Forelimb muscle (tissue), 1 donor: ENCODE measurements at regions not wholly inside any gene's neighbourhood (a gene's known extent, or its start where the extent isn't known, plus 50 kb on each side); places are given as distances from the start of the nearest gene placed in this dataset.

Source experiments
- DNase-seq: peaks from one replicate; pipeline ENCODE4 v3.0.0-alpha.2; 2013; ENCODE audit warnings: low read depth

GRCh38 chr2:220219371-220219770 lies 591.9 kb downstream of the SLC4A3 start:
- no peak for DNase-seq

DNA sequence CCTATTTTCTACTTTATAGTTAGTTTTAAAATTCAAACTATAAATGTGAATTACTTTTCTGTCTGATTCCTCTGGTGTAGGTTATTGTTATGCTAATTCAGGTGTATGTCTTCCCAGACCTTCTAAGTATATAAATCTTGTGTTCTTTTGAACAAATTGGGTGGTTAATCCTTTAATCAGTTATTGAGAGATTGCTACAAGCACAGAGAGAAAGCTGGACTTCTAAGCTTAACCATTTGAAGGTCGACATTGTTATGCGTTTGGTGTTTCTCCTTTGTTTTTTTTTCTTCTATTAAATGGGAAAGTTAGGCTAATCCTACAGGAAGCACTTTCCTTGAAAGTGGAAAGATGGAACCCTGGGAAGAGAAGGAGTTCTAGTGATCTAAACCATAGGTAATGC lies 592.6 kb downstream of the SLC4A3 start:
- no peak for DNase-seq

GRCh38 chr2:220221992-220222391 lies 594.6 kb downstream of the SLC4A3 start:
- DNase-seq = peak; percentile 78

GRCh38 chr2:220224691-220225543 lies 597.5 kb downstream of the SLC4A3 start:
- no peak for DNase-seq

- DNase-seq = no peak
Measured at GRCh38 chr2:220226076-220226475, 598.6 kb downstream of the SLC4A3 start.

DNA sequence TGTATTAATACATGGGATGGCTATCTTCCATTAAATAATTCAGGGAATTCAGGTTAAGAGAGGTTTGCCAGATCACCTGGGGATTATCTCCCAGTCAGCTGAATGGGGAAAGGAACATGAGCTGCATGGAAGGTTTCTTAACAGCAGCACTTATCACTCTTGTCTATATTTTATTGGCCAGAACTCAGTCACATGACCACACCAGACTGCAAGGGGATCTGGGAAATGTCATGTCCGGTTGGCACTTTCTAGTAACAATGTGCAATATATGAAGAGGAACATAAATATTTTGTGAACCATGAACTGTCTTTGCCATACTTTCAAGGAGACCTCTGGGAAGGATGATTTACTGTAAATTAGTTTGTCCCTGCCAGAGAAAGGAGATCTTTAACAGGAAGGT lies 599.1 kb downstream of the SLC4A3 start:
- DNase-seq = no peak

- no peak for DNase-seq
Measured at GRCh38 chr2:220227266-220227920, 600.0 kb downstream of the SLC4A3 start.

GRCh38 chr2:220228310-220229006 lies 601.0 kb downstream of the SLC4A3 start:
- DNase-seq = no peak

DNA sequence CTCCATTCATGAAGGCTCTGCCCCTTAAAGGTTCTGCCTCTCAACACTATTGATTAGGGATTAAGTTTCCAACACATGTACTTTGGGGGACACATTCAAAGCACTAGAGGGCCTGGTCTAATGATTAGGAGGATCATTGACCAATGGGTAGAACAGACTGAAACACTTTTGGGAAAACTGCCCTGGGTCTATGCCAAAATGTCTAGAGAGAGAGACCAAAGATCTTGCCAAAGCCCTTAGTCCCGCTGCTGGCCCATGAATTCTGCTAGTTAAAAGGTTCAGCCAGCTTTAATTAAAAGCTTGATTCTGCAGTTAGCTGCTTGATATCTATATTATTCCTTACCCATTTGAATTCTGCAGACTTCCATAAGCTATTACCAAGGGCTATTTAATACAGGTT lies 613.2 kb downstream of the SLC4A3 start:
- DNase-seq = no peak

DNA sequence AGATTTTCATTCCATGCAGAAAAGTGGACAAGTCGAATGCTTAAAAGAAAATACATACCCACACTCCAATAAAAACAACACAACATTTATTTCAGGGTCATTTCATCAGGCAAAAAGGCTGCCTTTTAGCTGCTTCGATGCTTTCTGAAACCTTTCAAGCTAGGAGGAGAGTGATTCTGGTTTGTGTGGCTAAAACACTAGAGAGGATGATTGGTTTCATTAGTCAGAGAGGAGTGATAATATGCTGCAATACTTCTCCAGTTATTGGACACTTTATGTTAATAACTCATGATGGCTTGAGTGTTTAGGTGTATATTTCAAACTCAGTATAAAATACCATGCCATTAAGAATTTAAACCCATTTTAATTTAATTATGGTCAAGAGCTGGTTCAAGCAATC lies 614.0 kb downstream of the SLC4A3 start:
- no peak for DNase-seq

DNA sequence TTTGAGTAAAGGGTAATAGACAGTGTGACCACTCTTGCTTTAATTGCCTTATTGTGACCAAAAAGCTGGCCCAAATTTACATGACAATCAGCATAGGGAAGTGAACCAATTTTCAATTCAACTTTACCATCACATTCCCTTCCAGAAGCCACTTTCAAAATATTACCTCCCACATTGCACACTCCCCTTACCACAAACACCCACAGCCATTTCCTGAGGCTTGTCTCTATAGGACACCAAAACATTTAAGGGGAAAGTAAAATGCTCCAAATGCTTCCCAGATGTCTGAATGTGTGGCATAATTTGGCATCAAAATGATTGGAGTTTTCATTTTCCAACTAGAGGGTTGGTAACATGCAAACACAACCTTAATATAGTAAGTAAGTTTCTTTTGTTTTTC lies 616.1 kb downstream of the SLC4A3 start:
- no peak for DNase-seq

- no peak for DNase-seq
Measured at GRCh38 chr2:220246386-220246785, 619.0 kb downstream of the SLC4A3 start.

GRCh38 chr2:220247588-220248350 lies 620.3 kb downstream of the SLC4A3 start:
- DNase-seq = no peak

DNA sequence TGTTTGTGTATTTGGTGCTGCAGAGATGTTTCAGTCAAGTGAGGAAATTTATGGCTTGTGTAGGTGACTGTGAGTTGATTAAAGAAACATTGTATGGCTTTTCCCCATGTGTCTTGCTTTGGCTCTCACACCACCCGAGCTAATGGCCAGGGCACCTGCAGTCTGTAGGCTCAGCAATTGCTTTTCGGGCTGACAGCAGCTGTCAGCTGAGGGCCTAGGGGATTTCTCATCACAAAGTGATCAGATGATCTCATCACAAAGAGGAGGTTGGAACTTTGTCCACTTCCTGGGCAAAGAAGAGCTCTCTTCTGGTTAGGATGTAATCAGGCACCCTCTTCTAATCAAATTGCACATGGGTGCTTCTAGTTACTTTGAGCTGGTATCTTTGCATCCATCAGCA lies 632.2 kb downstream of the SLC4A3 start:
- no peak for DNase-seq

DNA sequence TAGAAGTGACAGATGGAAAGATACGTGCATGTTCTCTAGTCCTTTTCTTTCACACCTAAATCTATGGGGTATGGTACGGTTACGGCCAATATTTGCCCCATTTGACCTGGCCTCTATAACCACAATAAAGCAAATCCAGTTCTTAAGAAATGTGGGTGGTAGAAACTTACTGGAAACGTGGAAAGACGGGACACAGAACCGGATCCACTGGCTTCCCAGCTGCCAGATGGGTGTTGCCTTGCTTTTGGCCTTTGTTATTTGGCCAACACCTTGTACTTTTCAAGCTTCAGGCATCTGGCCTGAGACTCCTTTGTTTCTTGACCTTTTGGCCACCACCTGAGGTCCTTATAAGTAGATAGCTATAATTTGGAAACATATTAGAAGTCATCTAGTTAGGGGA lies 635.9 kb downstream of the SLC4A3 start:
- no peak for DNase-seq

DNA sequence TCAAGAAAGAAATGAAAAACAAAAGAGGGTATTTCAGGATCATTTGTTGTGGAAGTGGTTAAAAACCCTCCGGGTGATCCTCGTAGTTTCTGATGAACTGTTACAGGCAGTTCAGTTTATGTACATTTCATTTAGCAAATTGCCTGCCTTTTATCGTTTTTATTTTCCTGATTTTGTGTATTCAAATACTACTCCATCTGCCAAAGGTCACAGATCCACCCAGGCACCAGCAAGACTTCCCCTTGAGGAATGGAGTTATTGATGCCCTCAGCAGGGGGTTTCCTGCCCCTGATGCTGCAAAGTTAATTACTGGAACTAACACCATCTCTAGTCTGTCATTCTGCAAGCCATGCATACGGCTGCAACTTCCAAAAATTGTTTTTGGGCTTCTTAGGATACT lies 641.9 kb downstream of the SLC4A3 start:
- no peak for DNase-seq

- no peak for DNase-seq
Measured at GRCh38 chr2:220270481-220271070, 643.1 kb downstream of the SLC4A3 start.

- DNase-seq = no peak
Measured at GRCh38 chr2:220272656-220273055, 645.2 kb downstream of the SLC4A3 start.

DNA sequence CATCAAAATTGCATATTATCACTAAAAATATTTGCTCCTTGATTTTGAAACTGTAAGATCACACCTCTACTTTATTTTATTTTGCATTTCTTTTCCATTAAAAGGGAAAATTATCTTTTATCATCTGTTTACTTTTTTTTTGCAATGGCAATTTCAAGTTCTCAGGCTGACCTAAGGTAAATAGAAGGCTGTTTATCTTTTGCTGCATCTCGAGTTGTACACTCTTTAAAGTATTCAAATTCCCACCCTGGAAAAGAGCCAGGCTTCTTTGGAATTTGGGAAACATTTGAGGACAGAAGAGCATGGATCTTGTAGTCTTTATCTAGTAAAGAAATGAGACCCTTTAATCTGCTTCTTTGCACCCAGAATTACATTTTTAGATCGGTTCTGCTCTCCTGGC lies 645.7 kb downstream of the SLC4A3 start:
- no peak for DNase-seq

- no peak for DNase-seq
Measured at GRCh38 chr2:220275454-220275853, 648.0 kb downstream of the SLC4A3 start.

GRCh38 chr2:220276741-220277444 lies 649.5 kb downstream of the SLC4A3 start:
- DNase-seq = no peak
